Upper lobe of left lung (tissue), 4 donors: ENCODE measurements at regions not wholly inside any gene's neighbourhood (a gene's known extent, or its start where the extent isn't known, plus 50 kb on each side); places are given as distances from the start of the nearest gene placed in this dataset.

ENCODE experiments used
- CTCF ChIP-seq, 6 experiments: fragments of 450-650 bp in 4 of 6; fragments of 200-600 bp in 2 of 6; sonication (generic) in 2 of 6; IDR thresholded peaks; one replicate each; pipeline ENCODE4 v1.5.1; 2016 to 2019; ENCODE audit warnings: antibody characterized with exemption in 6 of 6
- EP300 ChIP-seq, 4 donors: sonication (generic); formaldehyde crosslinking; IDR thresholded peaks; one replicate each; pipeline ENCODE4 v1.5.1; 2017; ENCODE audit warnings: antibody characterized with exemption in 4 of 4, control low read depth in 2 of 4
- POLR2A ChIP-seq, 4 donors: fragments of 450-650 bp; IDR thresholded peaks; one replicate each; pipeline ENCODE4 v1.5.1; 2016 to 2017; ENCODE audit warnings: antibody characterized with exemption in 4 of 4, mild to moderate bottlenecking in 2 of 4
- POLR2AphosphoS5 ChIP-seq, 2 donors: sonication (generic); formaldehyde crosslinking; IDR thresholded peaks; one replicate each; pipeline ENCODE4 v1.5.1; 2017; ENCODE audit warnings: antibody characterized with exemption in 2 of 2

- TF ChIP-seq CTCF (IDR thresholded peaks at IDR 0.05) (no peak), POLR2A (IDR thresholded peaks at IDR 0.05) (no peak), POLR2AphosphoS5 (IDR thresholded peaks at IDR 0.05) (no peak), EP300 (IDR thresholded peaks at IDR 0.05) (no peak)
Observed at GRCh38 chr18:28831908-28832307, 655.0 kb upstream of the CDH2 start.
